ENCODE measurements at regions not wholly inside any gene's neighbourhood (a gene's known extent, or its start where the extent isn't known, plus 50 kb on each side); places are given as distances from the start of the nearest gene placed in this dataset.

- TF ChIP-seq CTCF (IDR thresholded peaks at IDR 0.05; ENCODE audit: control extremely low read depth in 1 of 3, insufficient read depth in 1 of 3, low read depth in 1 of 3, low read length in 3 of 3) (no peak), MAX (IDR thresholded peaks at IDR 0.05) (no peak), RNF2 (IDR thresholded peaks at IDR 0.05; ENCODE audit: borderline replicate concordance, low read depth, low read length, missing control alignments, poor library complexity, severe bottlenecking) (no peak), EZH2 (IDR thresholded peaks at IDR 0.05; ENCODE audit: low read depth, low read length, severe bottlenecking) (no peak), POLR2AphosphoS5 (IDR thresholded peaks at IDR 0.05; ENCODE audit: low read depth, low read length) (no peak), SP1 (IDR thresholded peaks at IDR 0.05; ENCODE audit: low read depth, low read length) (no peak), POLR2A (IDR thresholded peaks at IDR 0.05; ENCODE audit: control extremely low read depth in 1 of 2, low read depth in 2 of 2, low read length in 2 of 2) (no peak), MAFK (IDR thresholded peaks at IDR 0.05; ENCODE audit: low read depth, low read length) (no peak), SIN3A (conservative IDR thresholded peaks at IDR 0.05 in 1 of 2, IDR thresholded peaks at IDR 0.05 in 1 of 2; ENCODE audit: low read depth in 1 of 2, low read length in 2 of 2) (no peak)
Measured at GRCh38 chr17:70370816-70371215, 201.5 kb downstream of the KCNJ2 start.
